ENCODE measurements at regions not wholly inside any gene's neighbourhood (a gene's known extent, or its start where the extent isn't known, plus 50 kb on each side); places are given as distances from the start of the nearest gene placed in this dataset.

DNA sequence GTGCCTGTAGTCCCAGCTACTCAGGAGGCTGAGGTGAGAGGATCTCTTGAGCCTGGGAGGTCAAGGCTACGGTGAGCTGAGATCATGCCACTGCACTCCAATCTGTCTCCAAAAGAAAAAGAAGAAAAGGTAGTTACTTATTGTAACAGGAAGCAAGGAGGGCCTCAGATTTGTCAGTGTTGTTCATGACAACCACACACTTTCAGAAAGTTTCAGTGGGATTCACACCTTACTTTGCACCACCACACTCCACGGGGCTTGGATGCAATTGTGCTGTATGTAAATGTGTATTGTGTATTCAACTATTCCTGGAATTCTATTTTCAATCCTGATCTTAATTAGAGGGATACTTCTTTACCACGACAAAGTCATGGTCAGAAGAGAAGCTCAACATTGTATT lies 142.6 kb downstream of the ELOVL4 start:
- H3K36me3 ChIP-seq (ENCODE audit: control insufficient read depth in 1 of 2, insufficient read depth in 2 of 2, low read depth in 1 of 2, low read length in 2 of 2), result no peaks in the 10 kb centered on the region
- WGBS, result no CpG with 5 or more reads among the region's 3 CpGs
- H4K8ac ChIP-seq (ENCODE audit: low read length), result no peak overlapping the region

GRCh38 chr6:79803917-79804316 lies 143.4 kb downstream of the ELOVL4 start:
- Histone ChIP-seq H2BK5ac (ENCODE audit: low read depth, low read length, poor library complexity, severe bottlenecking) (no peak overlapping the region), H3K23ac (ENCODE audit: low read length in 2 of 2) (no peak overlapping the region), H3K4me3 (ENCODE audit: insufficient read depth in 1 of 2, low read depth in 1 of 2, low read length in 2 of 2) (no peak overlapping the region), H3K4me1 (ENCODE audit: control insufficient read depth, insufficient read depth, low read depth, low read length) (no peaks in the 10 kb centered on the region), H3K9me3 (ENCODE audit: control insufficient read depth, low read length) (no peaks in the 10 kb centered on the region), H2AFZ (ENCODE audit: low read depth, low read length) (no peak overlapping the region), H3K27ac (ENCODE audit: low read length, poor library complexity, severe bottlenecking) (no peak overlapping the region), H3K18ac (ENCODE audit: low read depth in 1 of 2, low read length in 2 of 2) (no peak overlapping the region), H3K9ac (ENCODE audit: low read length) (no peak overlapping the region), H3K14ac (ENCODE audit: low read length in 2 of 2) (no peak overlapping the region), H4K8ac (ENCODE audit: low read length) (no peak overlapping the region), H2BK120ac (ENCODE audit: low read depth, low read length) (no peak overlapping the region), H3K4me2 (ENCODE audit: low read length, poor library complexity, severe bottlenecking) (no peak overlapping the region), H3K27me3 (ENCODE audit: control insufficient read depth in 1 of 2, insufficient read depth in 1 of 2, low read length in 2 of 2) (peaks cover 0 to 9% of the 10 kb centered on the region in 2 experiments), H3K36me3 (ENCODE audit: control insufficient read depth in 1 of 2, insufficient read depth in 2 of 2, low read depth in 1 of 2, low read length in 2 of 2) (no peaks in the 10 kb centered on the region), H3K4ac (ENCODE audit: low read depth in 1 of 2, low read length in 2 of 2) (no peak overlapping the region), H2BK15ac (ENCODE audit: low read depth, poor library complexity, severe bottlenecking) (no peak overlapping the region), H4K91ac (ENCODE audit: low read length) (no peak overlapping the region), H2BK12ac (ENCODE audit: low read length in 2 of 2) (no peak overlapping the region), H2AK5ac (ENCODE audit: low read length, severe bottlenecking) (no peak overlapping the region), H3K79me1 (replicated peaks; ENCODE audit: low read length, poor library complexity, severe bottlenecking) (no peaks in the 10 kb centered on the region)
- DNase-seq, result no peak

More for the DNA sequence above, 142.6 kb downstream of the ELOVL4 start:
- H3K14ac ChIP-seq (ENCODE audit: low read length in 2 of 2), result no peak overlapping the region
- H2AK5ac ChIP-seq (ENCODE audit: low read length, severe bottlenecking), result no peak overlapping the region
- H3K18ac ChIP-seq (ENCODE audit: low read depth in 1 of 2, low read length in 2 of 2), result no peak overlapping the region
- no peak overlapping the region for H2BK15ac ChIP-seq (ENCODE audit: low read depth, poor library complexity, severe bottlenecking)
- no peak overlapping the region for H3K4me3 ChIP-seq (ENCODE audit: insufficient read depth in 1 of 2, low read depth in 1 of 2, low read length in 2 of 2)
- no peak overlapping the region for H3K23ac ChIP-seq (ENCODE audit: low read length in 2 of 2)
- H3K4ac ChIP-seq (ENCODE audit: low read depth in 1 of 2, low read length in 2 of 2), result no peak overlapping the region
- no peak for DNase-seq
- no peaks in the 10 kb centered on the region for H3K9me3 ChIP-seq (ENCODE audit: control insufficient read depth, low read length)
- H3K27ac ChIP-seq (ENCODE audit: low read length, poor library complexity, severe bottlenecking), result no peak overlapping the region
- no peaks in the 10 kb centered on the region for H3K4me1 ChIP-seq (ENCODE audit: control insufficient read depth, insufficient read depth, low read depth, low read length)
- no peak overlapping the region for H2BK5ac ChIP-seq (ENCODE audit: low read depth, low read length, poor library complexity, severe bottlenecking)
- no peak overlapping the region for H2BK12ac ChIP-seq (ENCODE audit: low read length in 2 of 2)
- no peak overlapping the region for H2AFZ ChIP-seq (ENCODE audit: low read depth, low read length)
- no peak overlapping the region for H4K91ac ChIP-seq (ENCODE audit: low read length)
- H3K4me2 ChIP-seq (ENCODE audit: low read length, poor library complexity, severe bottlenecking), result no peak overlapping the region
- no peak overlapping the region for H3K9ac ChIP-seq (ENCODE audit: low read length)
- peaks cover 0 to 9% of the 10 kb centered on the region in 2 experiments for H3K27me3 ChIP-seq (ENCODE audit: control insufficient read depth in 1 of 2, insufficient read depth in 1 of 2, low read length in 2 of 2)
- no peak overlapping the region for H2BK120ac ChIP-seq (ENCODE audit: low read depth, low read length)
- no peaks in the 10 kb centered on the region for H3K79me1 ChIP-seq (replicated peaks; ENCODE audit: low read length, poor library complexity, severe bottlenecking)

DNA sequence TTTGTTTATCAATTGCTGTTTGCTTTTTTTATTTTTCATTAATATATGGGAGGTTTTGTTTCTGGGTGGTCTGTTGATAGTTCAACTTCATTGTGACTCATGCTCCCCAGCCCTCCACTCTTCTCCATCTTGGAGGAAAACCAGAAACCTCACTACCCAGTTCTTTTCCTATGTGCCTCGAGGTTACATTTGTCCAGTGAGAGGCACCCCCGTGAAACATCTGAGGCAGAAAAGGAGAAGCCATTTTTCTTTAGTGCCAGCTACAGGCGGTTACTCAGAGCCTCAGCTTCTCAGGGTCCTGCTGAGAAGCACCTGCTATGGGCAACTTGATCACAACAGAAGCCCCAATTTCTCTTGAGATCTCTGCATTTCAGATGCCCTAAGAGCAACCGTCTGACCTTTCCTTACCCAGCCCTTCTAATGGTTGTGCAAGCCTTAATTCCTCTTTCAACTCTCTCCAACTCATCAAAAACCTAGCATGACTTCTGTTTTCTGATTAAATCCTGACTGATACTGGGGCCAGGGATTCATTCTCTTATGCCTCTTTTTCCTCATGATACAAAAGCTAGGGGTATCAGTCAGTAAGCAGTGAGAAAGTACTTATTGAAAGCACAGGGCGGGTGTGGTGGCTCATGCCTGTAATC lies 144.6 kb downstream of the ELOVL4 start:
- Histone ChIP-seq H3K27me3 (ENCODE audit: control insufficient read depth in 1 of 2, insufficient read depth in 1 of 2, low read length in 2 of 2) (peaks cover 0 to 9% of the 10 kb centered on the region in 2 experiments), H2BK12ac (ENCODE audit: low read length in 2 of 2) (no peak overlapping the region), H3K36me3 (ENCODE audit: control insufficient read depth in 1 of 2, insufficient read depth in 2 of 2, low read depth in 1 of 2, low read length in 2 of 2) (no peaks in the 10 kb centered on the region), H3K23ac (ENCODE audit: low read length in 2 of 2) (no peak overlapping the region), H2AFZ (ENCODE audit: low read depth, low read length) (no peak overlapping the region), H2BK15ac (ENCODE audit: low read depth, poor library complexity, severe bottlenecking) (no peak overlapping the region), H3K4ac (ENCODE audit: low read depth in 1 of 2, low read length in 2 of 2) (no peak overlapping the region), H4K8ac (ENCODE audit: low read length) (no peak overlapping the region), H3K18ac (ENCODE audit: low read depth in 1 of 2, low read length in 2 of 2) (no peak overlapping the region), H3K14ac (ENCODE audit: low read length in 2 of 2) (no peak overlapping the region), H2BK5ac (ENCODE audit: low read depth, low read length, poor library complexity, severe bottlenecking) (no peak overlapping the region), H4K91ac (ENCODE audit: low read length) (no peak overlapping the region), H3K27ac (ENCODE audit: low read length, poor library complexity, severe bottlenecking) (no peak overlapping the region), H3K79me1 (replicated peaks; ENCODE audit: low read length, poor library complexity, severe bottlenecking) (no peaks in the 10 kb centered on the region), H3K9me3 (ENCODE audit: control insufficient read depth, low read length) (no peaks in the 10 kb centered on the region), H2BK120ac (ENCODE audit: low read depth, low read length) (no peak overlapping the region), H3K4me1 (ENCODE audit: control insufficient read depth, insufficient read depth, low read depth, low read length) (no peaks in the 10 kb centered on the region), H3K9ac (ENCODE audit: low read length) (no peak overlapping the region), H3K4me2 (ENCODE audit: low read length, poor library complexity, severe bottlenecking) (no peak overlapping the region), H2AK5ac (ENCODE audit: low read length, severe bottlenecking) (no peak overlapping the region), H3K4me3 (ENCODE audit: insufficient read depth in 1 of 2, low read depth in 1 of 2, low read length in 2 of 2) (no peak overlapping the region)
- WGBS, result 74% methylated on average over 4 of the region's 5 CpGs
- no peak for DNase-seq

- Histone ChIP-seq H3K4me3 (ENCODE audit: insufficient read depth in 1 of 2, low read depth in 1 of 2, low read length in 2 of 2) (no peak overlapping the region), H3K18ac (ENCODE audit: low read depth in 1 of 2, low read length in 2 of 2) (no peak overlapping the region), H3K4me2 (ENCODE audit: low read length, poor library complexity, severe bottlenecking) (no peak overlapping the region), H2BK12ac (ENCODE audit: low read length in 2 of 2) (no peak overlapping the region), H4K8ac (ENCODE audit: low read length) (no peak overlapping the region), H3K27ac (ENCODE audit: low read length, poor library complexity, severe bottlenecking) (no peak overlapping the region), H3K9ac (ENCODE audit: low read length) (no peak overlapping the region), H3K14ac (ENCODE audit: low read length in 2 of 2) (no peak overlapping the region), H2BK5ac (ENCODE audit: low read depth, low read length, poor library complexity, severe bottlenecking) (no peak overlapping the region), H4K91ac (ENCODE audit: low read length) (no peak overlapping the region), H2BK15ac (ENCODE audit: low read depth, poor library complexity, severe bottlenecking) (no peak overlapping the region), H3K9me3 (ENCODE audit: control insufficient read depth, low read length) (no peaks in the 10 kb centered on the region), H3K27me3 (ENCODE audit: control insufficient read depth in 1 of 2, insufficient read depth in 1 of 2, low read length in 2 of 2) (peaks cover 0 to 9% of the 10 kb centered on the region in 2 experiments), H3K36me3 (ENCODE audit: control insufficient read depth in 1 of 2, insufficient read depth in 2 of 2, low read depth in 1 of 2, low read length in 2 of 2) (no peaks in the 10 kb centered on the region), H3K4ac (ENCODE audit: low read depth in 1 of 2, low read length in 2 of 2) (no peak overlapping the region), H3K4me1 (ENCODE audit: control insufficient read depth, insufficient read depth, low read depth, low read length) (no peaks in the 10 kb centered on the region), H2AFZ (ENCODE audit: low read depth, low read length) (no peak overlapping the region), H2BK120ac (ENCODE audit: low read depth, low read length) (no peak overlapping the region), H2AK5ac (ENCODE audit: low read length, severe bottlenecking) (no peak overlapping the region), H3K23ac (ENCODE audit: low read length in 2 of 2) (no peak overlapping the region), H3K79me1 (replicated peaks; ENCODE audit: low read length, poor library complexity, severe bottlenecking) (no peaks in the 10 kb centered on the region)
- DNase-seq, result no peak
Measured at GRCh38 chr6:79801362-79801761, 146.0 kb downstream of the ELOVL4 start.
